Activated CD4-positive, alpha-beta T cell treated with anti-CD3 and anti-CD28 coated beads, Interleukin-2, amount 50 U/mL, for 24 hours (primary cell): ENCODE measurements at regions not wholly inside any gene's neighbourhood (a gene's known extent, or its start where the extent isn't known, plus 50 kb on each side); places are given as distances from the start of the nearest gene placed in this dataset.

Experiments
- DNase-seq, 2 donors: peaks; one replicate each; pipeline ENCODE4 v3.0.0-alpha.2; 2020; ENCODE audit warnings: low read depth in 1 of 2, low spot score in 1 of 2

- DNase-seq = no peak
These were observed 185.8 kb upstream of the DDI1 start for GRCh38 chr11:103850419-103851165.

- DNase-seq = no peak
These were observed 185.2 kb upstream of the DDI1 start for GRCh38 chr11:103851166-103851651.
